MM.1S (cell line): ENCODE measurements at regions not wholly inside any gene's neighbourhood (a gene's known extent, or its start where the extent isn't known, plus 50 kb on each side); places are given as distances from the start of the nearest gene placed in this dataset.

ENCODE experiments used
- DNase-seq: peaks from one replicate; pipeline ENCODE4 v3.0.0-alpha.2; 2015
- H2AFZ ChIP-seq: fragments of 300-600 bp; sonication (generic); 2 replicates; pipeline ENCODE4 v1.6.0; 2016; ENCODE audit warnings: antibody characterized with exemption, low read length
- H3F3A ChIP-seq: fragments of 300-600 bp; sonication (generic); 2 replicates; pipeline ENCODE4 v1.6.1; 2016; ENCODE audit warnings: mild to moderate bottlenecking, antibody characterized with exemption, low read length, moderate library complexity, mixed read lengths; ENCODE audit not compliant: insufficient read depth
- H3K27ac ChIP-seq: fragments of 300-600 bp; sonication (generic); 2 replicates; pipeline ENCODE4 v1.5.1; 2016; ENCODE audit warnings: mild to moderate bottlenecking, low read length
- H3K27me3 ChIP-seq: fragments of 300-600 bp; sonication (generic); replicated peaks from 2 replicates; pipeline ENCODE4 v1.6.0; 2016; ENCODE audit warnings: low read length; ENCODE audit not compliant: insufficient read depth
- H3K36me3 ChIP-seq: fragments of 300-600 bp; sonication (generic); replicated peaks from 2 replicates; pipeline ENCODE4 v1.6.1; 2016; ENCODE audit warnings: mild to moderate bottlenecking, low read length, mixed read lengths; ENCODE audit not compliant: insufficient read depth
- H3K4me1 ChIP-seq: fragments of 300-600 bp; sonication (generic); 2 replicates; pipeline ENCODE4 v1.6.1; 2016; ENCODE audit warnings: low read length, mixed read lengths
- H3K4me2 ChIP-seq: fragments of 300-600 bp; sonication (generic); 2 replicates; pipeline ENCODE4 v1.6.0; 2016; ENCODE audit warnings: low read depth, low read length
- H3K4me3 ChIP-seq: fragments of 300-600 bp; sonication (generic); 2 replicates; pipeline ENCODE4 v1.5.1; 2016; ENCODE audit warnings: low read length, mixed read lengths
- H3K79me2 ChIP-seq: fragments of 300-600 bp; sonication (generic); 2 replicates; pipeline ENCODE4 v1.6.1; 2016; ENCODE audit warnings: mixed run types, low read length, mixed read lengths
- H3K9ac ChIP-seq: fragments of 300-600 bp; sonication (generic); 2 replicates; pipeline ENCODE4 v1.6.1; 2016; ENCODE audit warnings: low read length, mixed read lengths
- H3K9me2 ChIP-seq: fragments of 300-600 bp; sonication (generic); replicated peaks from 2 replicates; pipeline ENCODE4 v1.6.1; 2016; ENCODE audit warnings: mild to moderate bottlenecking, low read length, mixed read lengths; ENCODE audit not compliant: insufficient read depth
- H3K9me3 ChIP-seq: fragments of 300-600 bp; sonication (generic); replicated peaks from 2 replicates; pipeline ENCODE4 v1.6.1; 2016; ENCODE audit warnings: mild to moderate bottlenecking, low read length, mixed read lengths; ENCODE audit not compliant: insufficient read depth
- H4K20me1 ChIP-seq: fragments of 300-600 bp; sonication (generic); 2 replicates; pipeline ENCODE4 v1.6.1; 2016; ENCODE audit warnings: mild to moderate bottlenecking, low read length, moderate library complexity, mixed read lengths; ENCODE audit not compliant: insufficient read depth
- CTCF ChIP-seq: fragments of 300-600 bp; sonication (generic); IDR thresholded peaks from 2 replicates; pipeline ENCODE4 v1.5.1; 2016; ENCODE audit warnings: antibody characterized with exemption, low read length, mixed read lengths
- EZH2 ChIP-seq: fragments of 300-600 bp; sonication (generic); optimal IDR thresholded peaks from 2 replicates; pipeline ENCODE3; 2017; ENCODE audit warnings: low read depth, mild to moderate bottlenecking, antibody characterized with exemption, low read length, mixed read lengths
- EZH2phosphoT487 ChIP-seq: fragments of 300-600 bp; sonication (generic); IDR thresholded peaks from 2 replicates; pipeline ENCODE4 v1.6.1; 2018; ENCODE audit warnings: antibody characterized with exemption, low read length

- Histone ChIP-seq H3K9me2 (no peaks in the 10 kb centered on the region), H3K4me1 (no peaks in the 10 kb centered on the region), H3K9ac (no peak overlapping the region), H3K79me2 (no peaks in the 10 kb centered on the region), H3K4me3 (no peak overlapping the region), H3K36me3 (no peaks in the 10 kb centered on the region), H3K9me3 (no peaks in the 10 kb centered on the region), H3K27me3 (no peaks in the 10 kb centered on the region), H4K20me1 (no peaks in the 10 kb centered on the region), H3F3A (no peaks in the 10 kb centered on the region), H3K4me2 (no peak overlapping the region), H3K27ac (no peak overlapping the region), H2AFZ (no peak overlapping the region)
- TF ChIP-seq EZH2phosphoT487 (no peak), CTCF (no peak), EZH2 (no peak)
- no peak for DNase-seq
Observed at GRCh38 chr7:77474756-77475155, 58.6 kb upstream of the GSAP start.

- Histone ChIP-seq H4K20me1 (no peaks in the 10 kb centered on the region), H3K4me2 (no peak overlapping the region), H3K4me1 (no peaks in the 10 kb centered on the region), H3K36me3 (no peaks in the 10 kb centered on the region), H3K9me3 (no peaks in the 10 kb centered on the region), H3F3A (no peaks in the 10 kb centered on the region), H3K27ac (no peak overlapping the region), H2AFZ (no peak overlapping the region), H3K9ac (no peak overlapping the region), H3K79me2 (no peaks in the 10 kb centered on the region), H3K27me3 (no peaks in the 10 kb centered on the region), H3K9me2 (no peaks in the 10 kb centered on the region), H3K4me3 (no peak overlapping the region)
- TF ChIP-seq EZH2phosphoT487 (no peak), EZH2 (no peak), CTCF (no peak)
- no peak for DNase-seq
Observed at GRCh38 chr7:77473229-77474005, 57.3 kb upstream of the GSAP start.

DNA sequence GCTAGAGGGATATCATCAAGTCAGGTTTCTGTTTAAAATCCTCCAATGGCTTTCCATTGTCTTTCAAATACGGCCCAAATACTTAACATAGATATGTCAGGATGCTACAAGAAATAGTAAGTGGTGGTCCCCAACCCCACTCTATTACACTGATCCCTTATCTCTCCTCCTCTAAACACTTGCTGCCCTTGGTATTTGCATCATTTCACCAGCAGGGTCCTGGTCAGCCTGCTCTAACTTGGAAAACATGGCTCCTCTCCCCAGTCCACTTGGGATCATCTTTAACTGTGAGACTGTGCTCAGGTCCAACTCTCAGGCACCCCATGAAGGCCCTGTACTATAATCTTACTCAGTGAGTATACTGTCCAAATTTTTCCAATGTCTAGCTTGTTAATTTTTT is 53.8 kb upstream of the GSAP start:
- Histone ChIP-seq H3K4me2 (no peak overlapping the region), H4K20me1 (no peaks in the 10 kb centered on the region), H3K4me3 (no peak overlapping the region), H3K4me1 (no peaks in the 10 kb centered on the region), H3F3A (no peaks in the 10 kb centered on the region), H3K27ac (no peak overlapping the region), H3K79me2 (no peaks in the 10 kb centered on the region), H2AFZ (no peak overlapping the region), H3K9me3 (no peaks in the 10 kb centered on the region), H3K36me3 (no peaks in the 10 kb centered on the region), H3K27me3 (no peaks in the 10 kb centered on the region), H3K9ac (no peak overlapping the region), H3K9me2 (no peaks in the 10 kb centered on the region)
- TF ChIP-seq EZH2 (no peak), CTCF (no peak), EZH2phosphoT487 (no peak)
- no peak for DNase-seq
